ENCODE measurements at regions not wholly inside any gene's neighbourhood (a gene's known extent, or its start where the extent isn't known, plus 50 kb on each side); places are given as distances from the start of the nearest gene placed in this dataset.
"Not testable (repeated sequence)": the region's sequence is repeated elsewhere in the genome, so short reads cannot be mapped to it uniquely, and the experiment has no call there.

- Mint-ChIP-seq H3K4me3 (no peak overlapping the region), H3K9me3 (peaks cover 16 to 28% of the 10 kb centered on the region in 2 donors), H3K4me1 (no peaks in the 10 kb centered on the region), H3K27ac (no peak overlapping the region), H3K27me3 (no peaks in the 10 kb centered on the region)
- ATAC-seq (no peak), DNase-seq (no peak)
Observed at GRCh38 chr3:89908711-89909213, 801.3 kb downstream of the EPHA3 start.

DNA sequence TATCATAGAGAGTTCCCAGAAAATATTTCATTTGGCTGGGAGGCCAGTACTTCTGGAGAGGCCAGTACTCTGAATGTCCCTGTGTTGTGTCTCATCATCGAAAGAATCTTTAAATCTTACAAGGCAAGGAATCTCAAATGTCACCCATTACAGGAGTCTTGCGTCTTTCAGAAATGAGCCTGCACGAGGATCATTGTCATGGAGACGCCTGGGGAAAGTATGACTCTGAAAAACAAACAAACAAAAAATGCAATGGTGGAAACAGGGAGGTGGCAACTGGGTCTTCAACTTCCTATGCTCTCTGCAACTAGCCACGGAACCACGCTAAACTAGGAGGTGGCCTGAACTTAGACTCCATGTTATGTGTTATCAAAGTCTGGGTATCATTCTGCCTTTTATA is 804.6 kb downstream of the EPHA3 start:
- ATAC-seq, result no peak

DNA sequence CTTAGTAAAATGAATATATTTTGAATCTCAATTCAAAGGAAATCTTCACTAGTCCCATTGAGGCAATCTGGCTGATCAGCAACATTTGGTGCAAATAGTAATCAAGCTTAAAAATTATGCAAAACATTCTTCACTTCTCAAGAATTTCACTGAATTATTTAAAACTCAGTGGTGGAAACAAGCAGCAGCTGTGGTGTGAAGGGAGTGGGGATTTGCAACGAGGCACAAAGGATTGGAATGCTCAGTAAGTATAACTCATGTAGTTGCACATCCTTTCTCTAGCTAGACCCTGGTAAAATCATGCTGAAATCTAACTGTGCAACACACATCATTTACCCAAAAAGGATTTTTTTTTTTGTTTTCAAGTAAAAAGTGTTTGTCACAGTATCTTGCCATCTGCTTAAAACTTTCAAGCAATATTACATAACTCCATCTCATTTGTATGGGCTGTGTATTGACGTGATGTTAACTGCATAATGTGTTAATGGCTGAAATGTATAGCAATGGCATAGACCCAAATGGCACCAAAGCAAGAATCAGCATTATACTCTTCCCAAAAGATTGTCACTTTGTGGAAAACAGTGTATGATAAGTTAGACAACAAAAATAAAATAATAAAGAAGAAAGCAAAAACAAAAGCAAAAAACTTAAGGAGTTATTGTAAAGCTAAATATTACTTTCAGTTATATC is 816.6 kb downstream of the EPHA3 start:
- DNase-seq (no peak), ATAC-seq (no peak)
- Mint-ChIP-seq H3K27me3 (no peaks in the 10 kb centered on the region), H3K4me3 (no peak overlapping the region), H3K4me1 (no peaks in the 10 kb centered on the region), H3K9me3 (peaks cover 8 to 9% of the 10 kb centered on the region in 2 donors), H3K27ac (peak overlapping the region in 1 of 2 donors; percentile 57)

More for the DNA sequence above, 804.6 kb downstream of the EPHA3 start:
- Mint-ChIP-seq H3K27ac (no peak overlapping the region), H3K4me1 (no peaks in the 10 kb centered on the region), H3K9me3 (peaks cover 0 to 16% of the 10 kb centered on the region in 2 donors), H3K4me3 (no peak overlapping the region), H3K27me3 (no peaks in the 10 kb centered on the region)
- DNase-seq, result no peak

DNA sequence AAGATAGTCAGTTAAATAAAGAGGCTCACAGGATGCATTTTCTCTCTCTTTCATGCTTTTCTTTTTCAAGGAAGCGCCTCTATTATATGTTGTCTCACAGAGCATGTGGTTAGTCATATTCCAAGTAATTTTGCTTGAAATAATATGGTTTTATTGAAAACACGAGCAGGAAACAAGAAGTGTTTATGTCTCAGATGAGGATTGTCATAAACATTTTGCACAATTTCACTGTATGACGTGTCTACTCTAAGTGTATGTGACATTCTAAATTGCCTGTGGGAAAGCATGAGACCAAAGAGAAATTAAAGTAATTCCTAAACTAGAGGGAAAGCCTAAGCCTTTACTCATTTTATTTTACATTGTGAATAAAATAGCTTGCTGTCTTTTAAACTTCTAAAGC is 818.6 kb downstream of the EPHA3 start:
- no peak overlapping the region for H3K4me3 Mint-ChIP-seq
- H3K4me1 Mint-ChIP-seq, result no peaks in the 10 kb centered on the region
- DNase-seq, result no peak
- H3K9me3 Mint-ChIP-seq, result peaks cover 8 to 9% of the 10 kb centered on the region in 2 donors
- no peak for ATAC-seq
- no peak overlapping the region for H3K27ac Mint-ChIP-seq
- no peaks in the 10 kb centered on the region for H3K27me3 Mint-ChIP-seq

GRCh38 chr3:89932882-89933281 is 825.5 kb downstream of the EPHA3 start:
- no peak for ATAC-seq
- no peak overlapping the region for H3K27ac Mint-ChIP-seq
- DNase-seq, result no peak
- H3K27me3 Mint-ChIP-seq, result no peaks in the 10 kb centered on the region
- no peak overlapping the region for H3K4me3 Mint-ChIP-seq
- no peaks in the 10 kb centered on the region for H3K4me1 Mint-ChIP-seq
- peaks cover 0 to 5% of the 10 kb centered on the region in 2 donors for H3K9me3 Mint-ChIP-seq

DNA sequence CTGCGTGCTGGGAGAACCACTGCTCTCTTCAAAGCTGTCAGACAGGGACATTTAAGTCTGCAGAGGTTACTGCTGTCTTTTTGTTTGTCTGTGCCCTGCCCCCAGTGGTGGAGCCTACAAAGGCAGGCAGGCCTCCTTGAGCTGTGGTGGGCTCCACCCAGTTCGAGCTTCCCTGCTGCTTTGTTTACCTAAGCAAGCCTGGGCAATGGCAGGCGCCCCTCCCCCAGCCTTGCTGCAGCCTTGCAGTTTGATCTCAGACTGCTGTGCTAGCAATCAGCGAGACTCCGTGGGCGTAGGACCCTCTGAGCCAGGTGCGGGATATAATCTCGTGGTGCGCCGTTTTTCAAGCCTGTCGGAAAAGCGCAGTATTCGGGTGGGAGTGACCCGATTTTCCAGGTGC is 837.0 kb downstream of the EPHA3 start:
- H3K4me1 Mint-ChIP-seq, H3K27me3 Mint-ChIP-seq, H3K27ac Mint-ChIP-seq: not testable (repeated sequence)

DNA sequence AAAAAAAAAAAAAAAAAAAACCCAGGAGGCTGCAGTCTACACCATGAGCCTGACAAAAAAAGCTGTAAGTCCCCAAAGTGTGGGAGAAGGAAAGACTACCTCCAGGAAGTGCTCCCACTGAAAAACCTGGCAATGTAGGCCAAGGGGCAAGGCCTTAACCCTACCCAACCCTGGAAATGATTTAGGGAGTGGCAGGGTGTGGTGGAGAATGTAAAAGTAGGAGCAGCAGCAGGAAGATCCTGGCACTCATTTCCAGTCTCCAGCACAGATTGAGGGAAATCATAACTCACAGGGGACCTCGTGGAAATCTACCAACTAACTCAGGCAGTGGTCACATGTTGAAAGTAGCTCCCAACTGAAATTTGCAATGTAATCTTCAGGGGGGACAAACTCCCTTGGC is 839.5 kb downstream of the EPHA3 start:
- peaks cover 7 to 26% of the 10 kb centered on the region in 2 donors for H3K9me3 Mint-ChIP-seq
- no peaks in the 10 kb centered on the region for H3K4me1 Mint-ChIP-seq
- H3K4me3 Mint-ChIP-seq, result no peak overlapping the region
- no peaks in the 10 kb centered on the region for H3K27me3 Mint-ChIP-seq
- no peak for DNase-seq
- ATAC-seq, result no peak
- no peak overlapping the region for H3K27ac Mint-ChIP-seq

More for the DNA sequence above, 837.0 kb downstream of the EPHA3 start:
- not testable (repeated sequence) for DNase-seq, ATAC-seq, H3K4me3 Mint-ChIP-seq
- H3K9me3 Mint-ChIP-seq, result peaks cover 8 to 29% of the 10 kb centered on the region in 2 donors

DNA sequence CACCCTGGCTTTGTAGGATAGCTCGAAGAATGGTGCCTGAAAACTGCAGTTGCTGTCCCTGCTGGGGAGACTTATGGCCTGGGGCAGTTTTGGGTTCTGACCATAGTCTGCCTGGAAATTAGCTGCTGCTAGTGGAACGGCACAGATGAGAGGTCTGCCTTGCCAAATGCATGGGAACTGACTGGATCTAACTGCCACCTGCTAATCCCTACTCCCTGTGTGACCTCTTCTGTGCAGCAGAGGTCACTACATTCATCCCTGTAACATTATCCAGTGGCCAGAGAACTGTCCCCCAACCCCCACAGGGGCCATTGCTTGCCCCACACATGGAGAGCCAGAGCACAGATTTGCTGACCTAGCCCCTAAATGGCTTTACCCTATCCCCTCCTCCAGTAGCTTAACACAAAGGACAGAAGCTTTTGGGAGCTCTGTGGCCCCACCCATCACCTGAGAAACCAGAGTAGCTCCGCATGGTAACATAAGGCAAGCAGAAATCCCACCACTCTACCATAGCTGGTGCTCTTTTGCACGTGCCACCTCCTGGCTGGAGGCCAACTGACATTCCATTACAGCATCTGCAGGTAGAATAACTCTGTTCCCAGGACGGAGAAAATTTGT is 840.0 kb downstream of the EPHA3 start:
- H3K27me3 Mint-ChIP-seq, result no peaks in the 10 kb centered on the region
- H3K4me3 Mint-ChIP-seq, result no peak overlapping the region
- H3K9me3 Mint-ChIP-seq, result peaks cover 5 to 21% of the 10 kb centered on the region in 2 donors
- H3K27ac Mint-ChIP-seq, result no peak overlapping the region
- no peaks in the 10 kb centered on the region for H3K4me1 Mint-ChIP-seq
- ATAC-seq, result no peak
- no peak for DNase-seq

DNA sequence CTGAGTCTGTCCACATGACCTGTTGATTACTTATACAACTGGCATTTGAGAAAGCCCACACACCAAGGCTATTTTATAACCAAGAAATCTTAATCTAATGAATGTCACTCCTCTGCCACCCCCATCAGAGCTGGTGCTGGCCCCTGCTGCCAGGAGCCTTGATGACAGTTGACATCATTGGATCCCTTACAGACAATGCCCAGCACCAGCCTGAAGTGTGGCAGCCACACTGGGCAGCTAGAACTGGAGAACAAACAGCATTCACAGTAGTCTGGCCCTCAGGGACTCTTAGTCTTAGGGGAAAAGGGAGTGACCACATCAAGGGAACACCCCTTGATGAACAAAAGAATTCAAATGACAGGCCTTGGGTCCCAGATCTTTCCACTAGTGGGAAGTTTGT is 840.6 kb downstream of the EPHA3 start:
- Mint-ChIP-seq H3K9me3 (peaks cover 5 to 21% of the 10 kb centered on the region in 2 donors), H3K27ac (no peak overlapping the region), H3K27me3 (no peaks in the 10 kb centered on the region), H3K4me3 (no peak overlapping the region), H3K4me1 (no peaks in the 10 kb centered on the region)
- ATAC-seq (no peak), DNase-seq (no peak)

DNA sequence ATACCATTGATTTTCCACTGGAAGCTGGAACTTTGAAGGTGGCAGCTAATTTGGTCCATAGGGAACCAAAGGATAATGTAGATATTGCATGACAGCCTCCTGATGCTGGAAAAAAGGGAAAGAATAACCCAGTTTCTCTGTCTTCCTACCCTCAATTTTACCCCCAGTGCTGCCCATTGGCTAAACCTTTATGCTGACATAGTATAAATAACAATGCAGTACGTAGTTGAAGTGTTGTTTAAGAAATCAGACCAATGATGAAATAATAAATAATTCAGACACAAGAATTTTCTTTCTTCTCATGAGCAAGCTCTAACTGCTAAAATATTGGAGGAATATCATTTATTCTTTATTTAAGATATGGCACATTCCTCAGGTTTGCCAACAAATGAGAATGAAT is 843.4 kb downstream of the EPHA3 start:
- ATAC-seq (no peak), DNase-seq (no peak)
- Mint-ChIP-seq H3K9me3 (peaks cover 11 to 15% of the 10 kb centered on the region in 2 donors), H3K4me3 (no peak overlapping the region), H3K4me1 (no peaks in the 10 kb centered on the region), H3K27me3 (no peaks in the 10 kb centered on the region), H3K27ac (no peak overlapping the region)

- H3K27me3 Mint-ChIP-seq, result no peaks in the 10 kb centered on the region
- no peak for DNase-seq
- H3K9me3 Mint-ChIP-seq, result peaks cover 8 to 13% of the 10 kb centered on the region in 2 donors
- H3K27ac Mint-ChIP-seq, result no peak overlapping the region
- no peak overlapping the region for H3K4me3 Mint-ChIP-seq
- no peak for ATAC-seq
- H3K4me1 Mint-ChIP-seq, result no peaks in the 10 kb centered on the region
Observed at GRCh38 chr3:89954137-89954536, 846.7 kb downstream of the EPHA3 start.

- H3K27me3 Mint-ChIP-seq, result no peaks in the 10 kb centered on the region
- no peak overlapping the region for H3K27ac Mint-ChIP-seq
Observed at GRCh38 chr3:89955156-89955555, 847.7 kb downstream of the EPHA3 start.

DNA sequence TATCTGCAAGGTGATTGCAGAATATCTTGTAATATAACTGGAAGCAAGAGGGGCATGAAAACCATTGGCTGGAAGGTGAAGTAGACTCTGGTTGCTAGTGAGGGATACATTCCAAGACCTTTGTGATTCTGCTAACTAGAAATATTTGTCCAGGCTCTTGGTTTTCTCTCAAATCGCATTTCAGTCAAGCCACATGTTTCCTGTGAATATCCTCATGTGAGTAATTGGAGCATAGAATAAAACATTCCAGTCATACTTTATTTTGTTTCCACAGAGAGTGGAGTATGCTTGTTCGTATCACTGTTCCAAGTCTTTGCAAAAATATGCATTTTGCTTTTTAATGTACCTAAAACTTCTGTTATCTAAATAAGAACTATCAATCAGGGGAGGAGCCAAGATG is 850.0 kb downstream of the EPHA3 start:
- Mint-ChIP-seq H3K4me1 (no peaks in the 10 kb centered on the region), H3K4me3 (no peak overlapping the region), H3K27me3 (no peaks in the 10 kb centered on the region), H3K9me3 (peaks cover 8% of the 10 kb centered on the region in 2 donors), H3K27ac (no peak overlapping the region)
- no peak for ATAC-seq
- DNase-seq, result no peak

More at GRCh38 chr3:89955156-89955555, 847.7 kb downstream of the EPHA3 start:
- Mint-ChIP-seq H3K9me3 (peaks cover 8 to 13% of the 10 kb centered on the region in 2 donors), H3K4me1 (no peaks in the 10 kb centered on the region), H3K4me3 (no peak overlapping the region)
- ATAC-seq, result no peak
- DNase-seq, result no peak

DNA sequence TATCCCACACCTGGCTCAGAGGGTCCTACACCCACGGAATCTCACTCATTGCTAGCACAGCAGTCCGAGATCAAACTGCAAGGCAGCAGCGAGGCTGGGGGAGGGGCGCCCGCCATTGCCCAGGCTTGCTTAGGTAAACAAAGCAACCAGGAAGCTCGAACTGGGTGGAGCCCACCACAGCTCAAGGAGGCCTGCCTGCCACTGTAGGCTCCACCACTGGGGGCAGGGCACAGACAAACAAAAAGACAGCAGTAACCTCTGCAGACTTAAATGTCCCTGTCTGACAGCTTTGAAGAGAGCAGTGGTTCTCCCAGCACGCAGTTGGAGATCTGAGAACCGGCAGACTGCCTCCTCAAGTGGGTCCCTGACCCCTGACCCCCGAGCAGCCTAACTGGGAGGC is 850.7 kb downstream of the EPHA3 start:
- not testable (repeated sequence) for H3K27ac Mint-ChIP-seq, H3K4me1 Mint-ChIP-seq, H3K4me3 Mint-ChIP-seq, DNase-seq, ATAC-seq, H3K27me3 Mint-ChIP-seq, H3K9me3 Mint-ChIP-seq

DNA sequence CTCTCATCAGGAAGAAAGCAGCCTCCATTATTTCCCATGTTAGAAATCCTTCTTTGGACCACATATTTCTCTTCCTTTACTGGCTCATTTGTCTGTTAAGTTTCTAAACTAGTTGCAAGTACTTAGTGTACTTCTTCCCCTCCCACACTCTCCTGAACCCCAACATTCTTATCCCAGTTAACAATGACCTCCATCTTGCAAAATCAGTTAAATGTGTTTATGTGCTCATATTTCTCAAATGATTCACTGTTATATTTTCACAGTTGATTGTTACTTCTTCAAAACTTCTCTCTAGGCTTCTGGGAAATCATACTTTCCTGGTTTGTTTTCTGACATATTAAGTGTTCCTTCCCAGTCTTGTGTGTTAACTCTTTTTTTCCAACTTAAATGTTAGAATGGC is 856.9 kb downstream of the EPHA3 start:
- ATAC-seq (no peak), DNase-seq (no peak)
- Mint-ChIP-seq H3K4me1 (no peaks in the 10 kb centered on the region), H3K9me3 (peaks cover 13 to 15% of the 10 kb centered on the region in 2 donors), H3K27me3 (no peaks in the 10 kb centered on the region), H3K4me3 (no peak overlapping the region), H3K27ac (no peak overlapping the region)

DNA sequence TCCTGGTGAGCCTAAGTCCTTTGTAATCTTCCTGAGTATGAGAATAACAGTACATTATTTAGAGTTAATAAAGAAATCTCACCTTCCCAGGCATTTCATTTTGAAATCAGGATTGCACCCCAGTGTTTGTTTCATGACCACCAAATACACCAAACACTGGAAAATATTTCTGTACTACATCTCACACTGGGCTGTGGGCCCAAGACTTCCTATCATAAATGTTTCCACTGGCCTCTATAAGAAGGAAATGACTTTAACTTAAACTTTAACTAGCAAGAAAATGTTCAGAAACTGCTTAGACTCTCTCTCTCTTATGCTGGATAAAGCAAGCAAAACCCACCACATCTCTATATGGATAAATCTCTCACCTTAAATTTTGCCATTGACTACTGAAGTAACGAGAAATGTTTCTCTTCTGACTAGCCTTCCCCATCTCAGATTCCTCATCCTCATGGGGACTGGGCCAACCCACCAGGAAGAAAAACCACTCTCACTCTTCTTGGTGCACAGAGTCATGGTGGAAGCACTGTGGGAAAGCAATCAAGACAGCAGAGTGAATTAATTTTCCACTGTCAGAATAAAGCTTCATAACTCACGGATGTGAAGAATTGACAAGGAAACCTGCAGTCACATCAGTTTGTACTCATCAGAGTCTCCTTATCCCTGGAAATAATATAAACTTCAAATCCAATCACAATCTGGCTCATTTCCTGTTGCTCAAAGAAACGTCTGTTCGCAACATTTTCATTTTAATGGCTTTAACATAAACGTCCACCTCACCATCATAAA is 859.6 kb downstream of the EPHA3 start:
- Mint-ChIP-seq H3K4me3 (no peak overlapping the region), H3K9me3 (peaks cover 13 to 15% of the 10 kb centered on the region in 2 donors), H3K27ac (no peak overlapping the region), H3K4me1 (no peaks in the 10 kb centered on the region), H3K27me3 (no peaks in the 10 kb centered on the region)
- DNase-seq, result no peak
- ATAC-seq, result no peak
